ENCODE measurements at regions not wholly inside any gene's neighbourhood (a gene's known extent, or its start where the extent isn't known, plus 50 kb on each side); places are given as distances from the start of the nearest gene placed in this dataset.

GRCh38 chr16:26651464-26651863, 415.3 kb upstream of the C16orf82 start:
- no peak for TF ChIP-seq CTCF (IDR thresholded peaks at IDR 0.05)
- TF ChIP-seq POLR2A (IDR thresholded peaks at IDR 0.05): no peak
- TF ChIP-seq POLR2AphosphoS5 (IDR thresholded peaks at IDR 0.05; ENCODE audit: insufficient read depth in 1 of 2, low read depth in 1 of 2): no peak
- peak; percentile 5 to 6 for DNase-seq (ENCODE audit: extremely low spot score in 2 of 2)
- H3K27me3 ChIP-seq: no peaks in the 10 kb centered on the region
- no peak overlapping the region for H3K4me3 ChIP-seq
- no peaks in the 10 kb centered on the region for H3K36me3 ChIP-seq
- H3K4me1 ChIP-seq: no peaks in the 10 kb centered on the region
- H3K9me3 ChIP-seq: no peaks in the 10 kb centered on the region
- intact Hi-C loops (cut with DNase I): no loop called here
- H3K27ac ChIP-seq: no peak overlapping the region

- no peak for TF ChIP-seq CTCF (IDR thresholded peaks at IDR 0.05)
- TF ChIP-seq POLR2A (IDR thresholded peaks at IDR 0.05): no peak
- no peak for TF ChIP-seq POLR2AphosphoS5 (IDR thresholded peaks at IDR 0.05; ENCODE audit: insufficient read depth in 1 of 2, low read depth in 1 of 2)
- intact Hi-C loops (cut with DNase I): no loop called here
- H3K27ac ChIP-seq: no peak overlapping the region
- no peak overlapping the region for H3K4me3 ChIP-seq
- H3K9me3 ChIP-seq: no peaks in the 10 kb centered on the region
- H3K36me3 ChIP-seq: no peaks in the 10 kb centered on the region
- H3K4me1 ChIP-seq: no peaks in the 10 kb centered on the region
- DNase-seq (ENCODE audit: extremely low spot score in 2 of 2): no peak
- H3K27me3 ChIP-seq: no peaks in the 10 kb centered on the region
These were observed 414.8 kb upstream of the C16orf82 start for GRCh38 chr16:26651884-26652283.

GRCh38 chr16:26658486-26658885, 408.2 kb upstream of the C16orf82 start:
- no peak overlapping the region for H3K4me3 ChIP-seq
- H3K9me3 ChIP-seq: no peaks in the 10 kb centered on the region
- TF ChIP-seq CTCF (IDR thresholded peaks at IDR 0.05) (no peak), POLR2AphosphoS5 (IDR thresholded peaks at IDR 0.05; ENCODE audit: insufficient read depth in 1 of 2, low read depth in 1 of 2) (no peak), POLR2A (IDR thresholded peaks at IDR 0.05) (no peak)
- H3K27me3 ChIP-seq: no peaks in the 10 kb centered on the region
- intact Hi-C loops (cut with DNase I): no loop called here
- H3K27ac ChIP-seq: no peak overlapping the region
- H3K4me1 ChIP-seq: no peaks in the 10 kb centered on the region
- no peaks in the 10 kb centered on the region for H3K36me3 ChIP-seq
- DNase-seq (ENCODE audit: extremely low spot score in 2 of 2): no peak

GRCh38 chr16:26658915-26659314, 407.8 kb upstream of the C16orf82 start:
- Histone ChIP-seq H3K4me3 (no peak overlapping the region), H3K9me3 (no peaks in the 10 kb centered on the region), H3K36me3 (no peaks in the 10 kb centered on the region), H3K4me1 (no peaks in the 10 kb centered on the region), H3K27ac (no peak overlapping the region), H3K27me3 (no peaks in the 10 kb centered on the region)
- intact Hi-C loops (cut with DNase I): no loop called here
- no peak for TF ChIP-seq CTCF (IDR thresholded peaks at IDR 0.05)
- no peak for TF ChIP-seq POLR2AphosphoS5 (IDR thresholded peaks at IDR 0.05; ENCODE audit: insufficient read depth in 1 of 2, low read depth in 1 of 2)
- TF ChIP-seq POLR2A (IDR thresholded peaks at IDR 0.05): no peak
- no peak for DNase-seq (ENCODE audit: extremely low spot score in 2 of 2)

- H3K4me1 ChIP-seq: no peaks in the 10 kb centered on the region
- H3K36me3 ChIP-seq: no peaks in the 10 kb centered on the region
- H3K27me3 ChIP-seq: no peaks in the 10 kb centered on the region
- peak in 1 of 2 donors; percentile 47 for DNase-seq (ENCODE audit: extremely low spot score in 2 of 2)
- H3K27ac ChIP-seq: no peak overlapping the region
- H3K4me3 ChIP-seq: no peak overlapping the region
- H3K9me3 ChIP-seq: no peaks in the 10 kb centered on the region
- TF ChIP-seq POLR2A (IDR thresholded peaks at IDR 0.05): no peak
- no peak for TF ChIP-seq CTCF (IDR thresholded peaks at IDR 0.05)
- no peak for TF ChIP-seq POLR2AphosphoS5 (IDR thresholded peaks at IDR 0.05; ENCODE audit: insufficient read depth in 1 of 2, low read depth in 1 of 2)
- intact Hi-C loops (cut with DNase I): no loop called here
These were observed 402.6 kb upstream of the C16orf82 start for GRCh38 chr16:26664086-26664485.

Measured in vagina (tissue), 2 donors.